Fibroblast of skin of right biceps (primary cell): ENCODE measurements at regions not wholly inside any gene's neighbourhood (a gene's known extent, or its start where the extent isn't known, plus 50 kb on each side); places are given as distances from the start of the nearest gene placed in this dataset.

ENCODE experiments used
- DNase-seq: peaks from one replicate; pipeline ENCODE4 v3.0.0-alpha.2; 2013

GRCh38 chr2:220001751-220002150 lies 374.3 kb downstream of the SLC4A3 start:
- DNase-seq = peak; percentile 91

- DNase-seq = peak; percentile 45
Observed at GRCh38 chr2:220002251-220002650, 374.8 kb downstream of the SLC4A3 start.

- DNase-seq = no peak
Observed at GRCh38 chr2:220002699-220003098, 375.3 kb downstream of the SLC4A3 start.

- DNase-seq = no peak
Observed at GRCh38 chr2:220005362-220005761, 377.9 kb downstream of the SLC4A3 start.

GRCh38 chr2:220006152-220006621 lies 378.8 kb downstream of the SLC4A3 start:
- peak; percentile 82 for DNase-seq

- no peak for DNase-seq
Observed at GRCh38 chr2:220011859-220012258, 384.4 kb downstream of the SLC4A3 start.

GRCh38 chr2:220014961-220015360 lies 387.5 kb downstream of the SLC4A3 start:
- no peak for DNase-seq

GRCh38 chr2:220015576-220015975 lies 388.1 kb downstream of the SLC4A3 start:
- DNase-seq = no peak

- DNase-seq = no peak
Observed at GRCh38 chr2:220025207-220025606, 397.8 kb downstream of the SLC4A3 start.

GRCh38 chr2:220029013-220029412 lies 401.6 kb downstream of the SLC4A3 start:
- no peak for DNase-seq

GRCh38 chr2:220033546-220033945 lies 406.1 kb downstream of the SLC4A3 start:
- DNase-seq = peak; percentile 51

- DNase-seq = peak; percentile 82
Observed at GRCh38 chr2:220034426-220035130, 407.1 kb downstream of the SLC4A3 start.

GRCh38 chr2:220036431-220036830 lies 409.0 kb downstream of the SLC4A3 start:
- peak; percentile 30 for DNase-seq

- DNase-seq = no peak
Observed at GRCh38 chr2:220040346-220040745, 412.9 kb downstream of the SLC4A3 start.

GRCh38 chr2:220041447-220041846 lies 414.0 kb downstream of the SLC4A3 start:
- DNase-seq = no peak

GRCh38 chr2:220043155-220043989 lies 415.9 kb downstream of the SLC4A3 start:
- DNase-seq = peak; percentile 77

GRCh38 chr2:220043990-220044335 lies 416.5 kb downstream of the SLC4A3 start:
- DNase-seq = no peak

- DNase-seq = no peak
Observed at GRCh38 chr2:220044383-220044782, 417.0 kb downstream of the SLC4A3 start.

GRCh38 chr2:220046507-220046906 lies 419.1 kb downstream of the SLC4A3 start:
- no peak for DNase-seq

GRCh38 chr2:220051716-220052115 lies 424.3 kb downstream of the SLC4A3 start:
- no peak for DNase-seq

- DNase-seq = no peak
Observed at GRCh38 chr2:220053919-220054318, 426.5 kb downstream of the SLC4A3 start.

- no peak for DNase-seq
Observed at GRCh38 chr2:220057391-220057790, 430.0 kb downstream of the SLC4A3 start.

- DNase-seq = no peak
Observed at GRCh38 chr2:220057916-220058315, 430.5 kb downstream of the SLC4A3 start.
